GM06990 (cell line): ENCODE measurements at regions not wholly inside any gene's neighbourhood (a gene's known extent, or its start where the extent isn't known, plus 50 kb on each side); places are given as distances from the start of the nearest gene placed in this dataset.

Experiments
- DNase-seq: peaks from one replicate; pipeline ENCODE4 v3.0.0-alpha.2; 2011; ENCODE audit not compliant: insufficient read length; ENCODE audit errors: extremely low read depth
- H3K27me3 ChIP-seq: replicated peaks from 2 replicates; pipeline ENCODE4 v1.6.0; 2011; ENCODE audit warnings: low read length; ENCODE audit not compliant: control insufficient read depth, insufficient read depth
- H3K36me3 ChIP-seq: 2 replicates; pipeline ENCODE4 v1.5.1; 2011; ENCODE audit warnings: low read length; ENCODE audit not compliant: control insufficient read depth, insufficient read depth
- H3K4me3 ChIP-seq: replicated peaks from 2 replicates; pipeline ENCODE4 v1.5.1; 2011; ENCODE audit warnings: low read depth, mild to moderate bottlenecking, control low read depth, low read length
- CTCF ChIP-seq: IDR thresholded peaks from 2 replicates; pipeline ENCODE4 v1.5.1; 2011; ENCODE audit warnings: low read length, control low read depth, mild to moderate bottlenecking, inconsistent platforms; ENCODE audit not compliant: insufficient read depth, poor library complexity, severe bottlenecking

- no peak for DNase-seq
- no peak overlapping the region for H3K4me3 ChIP-seq
- no peaks in the 10 kb centered on the region for H3K36me3 ChIP-seq
- no peaks in the 10 kb centered on the region for H3K27me3 ChIP-seq
- no peak for TF ChIP-seq CTCF
Observed at GRCh38 chr16:51971184-51971583, 575.8 kb downstream of the TOX3 start.

GRCh38 chr16:51968749-51969148 lies 578.2 kb downstream of the TOX3 start:
- Histone ChIP-seq H3K4me3 (no peak overlapping the region), H3K27me3 (no peaks in the 10 kb centered on the region; the same call in 1 of the 2 replicates), H3K36me3 (no peaks in the 10 kb centered on the region)
- no peak for TF ChIP-seq CTCF
- DNase-seq: no peak

GRCh38 chr16:51967646-51968045 lies 579.3 kb downstream of the TOX3 start:
- Histone ChIP-seq H3K27me3 (no peaks in the 10 kb centered on the region; the same call in 1 of the 2 replicates), H3K36me3 (no peaks in the 10 kb centered on the region), H3K4me3 (no peak overlapping the region)
- no peak for DNase-seq
- no peak for TF ChIP-seq CTCF

- H3K27me3 ChIP-seq: no peaks in the 10 kb centered on the region; the same call in 1 of the 2 replicates
- H3K4me3 ChIP-seq: no peak overlapping the region
- no peak for TF ChIP-seq CTCF
- no peaks in the 10 kb centered on the region for H3K36me3 ChIP-seq
- no peak for DNase-seq
Observed at GRCh38 chr16:51960931-51961330, 586.0 kb downstream of the TOX3 start.

- no peak for TF ChIP-seq CTCF
- Histone ChIP-seq H3K27me3 (no peaks in the 10 kb centered on the region), H3K36me3 (no peaks in the 10 kb centered on the region), H3K4me3 (no peak overlapping the region)
- no peak for DNase-seq
Observed at GRCh38 chr16:51953286-51953985, 593.5 kb downstream of the TOX3 start.

- H3K27me3 ChIP-seq: no peaks in the 10 kb centered on the region
- no peaks in the 10 kb centered on the region for H3K36me3 ChIP-seq
- DNase-seq: no peak
- no peak overlapping the region for H3K4me3 ChIP-seq
- no peak for TF ChIP-seq CTCF
Observed at GRCh38 chr16:51952500-51952899, 594.4 kb downstream of the TOX3 start.
